MCF 10A (cell line): ENCODE measurements at regions not wholly inside any gene's neighbourhood (a gene's known extent, or its start where the extent isn't known, plus 50 kb on each side); places are given as distances from the start of the nearest gene placed in this dataset.

Source experiments
- BruUV-seq: library from RNA; stranded (reverse); fragments of 400-500 nt; replicated peaks from 2 replicates; lab custom pipeline; 2021; lab: Mats Ljungman, UMichigan
- CTCF ChIA-PET: fragments of 300-600 bp; sonication (Branson Sonifier 250); formaldehyde crosslinking; extraction: SDS; loops from one replicate; lab custom pipeline; 2021; ENCODE audit warnings: antibody characterized with exemption, inconsistent platforms; lab: Yijun Ruan, JAX
- POLR2A ChIA-PET: fragments of 300-600, 350-650 bp; sonication (Branson Sonifier 250); formaldehyde crosslinking; extraction: SDS; loops from one replicate; lab custom pipeline; 2020; ENCODE audit warnings: antibody characterized with exemption, inconsistent platforms; lab: Yijun Ruan, JAX
- DNase-seq: peaks from one replicate; pipeline ENCODE4 v3.0.0-alpha.2; 2018; ENCODE audit not compliant: unreplicated experiment
- H3K27ac Mint-ChIP-seq: one replicate; pipeline ENCODE4 v1.8.0; 2022; ENCODE audit warnings: mild to moderate bottlenecking, low read depth, mixed read lengths; ENCODE audit not compliant: unreplicated experiment
- H3K27me3 Mint-ChIP-seq: one replicate; pipeline ENCODE4 v1.8.0; 2022; ENCODE audit warnings: mixed read lengths; ENCODE audit not compliant: insufficient read depth, unreplicated experiment
- H3K36me3 Mint-ChIP-seq: one replicate; pipeline ENCODE4 v1.8.0; 2022; ENCODE audit warnings: mild to moderate bottlenecking, moderate library complexity, mixed read lengths; ENCODE audit not compliant: insufficient read depth, unreplicated experiment
- H3K4me1 Mint-ChIP-seq: one replicate; pipeline ENCODE4 v1.8.0; 2022; ENCODE audit warnings: mixed read lengths; ENCODE audit not compliant: insufficient read depth, unreplicated experiment
- H3K4me3 Mint-ChIP-seq: one replicate; pipeline ENCODE4 v1.8.0; 2022; ENCODE audit warnings: mild to moderate bottlenecking, moderate library complexity, mixed read lengths; ENCODE audit not compliant: unreplicated experiment
- H3K9me3 Mint-ChIP-seq: one replicate; pipeline ENCODE4 v1.8.0; 2022; ENCODE audit warnings: mixed read lengths; ENCODE audit not compliant: unreplicated experiment
- CTCF ChIP-seq: fragments of 200-600 bp; IDR thresholded peaks from one replicate; pipeline ENCODE4 v1.8.0; 2022; ENCODE audit warnings: antibody characterized with exemption, mild to moderate bottlenecking; ENCODE audit not compliant: unreplicated experiment
- intact Hi-C: fragments of 100-400 bp; cut with micrococcal nuclease; formaldehyde crosslinking; loops from 2 replicates; pipeline ENCODE4 v1.14.1; 2022

GRCh38 chr12:72093424-72093823, 154.8 kb downstream of the TPH2 start:
- Mint-ChIP-seq H3K9me3 (peaks cover 9% of the 10 kb centered on the region), H3K4me3 (no peak overlapping the region), H3K27me3 (peaks cover 13% of the 10 kb centered on the region), H3K27ac (no peak overlapping the region), H3K36me3 (no peaks in the 10 kb centered on the region), H3K4me1 (no peaks in the 10 kb centered on the region)
- BruUV-seq: no TSS peak
- ChIA-PET CTCF (interaction anchor here (0.6 to 1.0 kb wide), 3 partner anchors 11 to 20 kb away, joined by 3 read pairs; no protein-coding TSS in a partner anchor), POLR2A (no interaction called here)
- DNase-seq: no peak
- TF ChIP-seq CTCF: no peak
- intact Hi-C loops: no loop called here

- no peak for TF ChIP-seq CTCF
- POLR2A ChIA-PET: no interaction called here
- Mint-ChIP-seq H3K27me3 (peaks cover 13% of the 10 kb centered on the region), H3K36me3 (no peaks in the 10 kb centered on the region), H3K4me3 (no peak overlapping the region), H3K27ac (no peak overlapping the region), H3K9me3 (peaks cover 9% of the 10 kb centered on the region), H3K4me1 (no peaks in the 10 kb centered on the region)
- CTCF ChIA-PET: interaction anchor here (1.0 kb wide), 1 partner anchor 13 kb away, joined by 3 read pairs; no protein-coding TSS in a partner anchor
- intact Hi-C loops: no loop called here
- no peak for DNase-seq
- BruUV-seq: no TSS peak
These were observed 155.3 kb downstream of the TPH2 start for GRCh38 chr12:72093930-72094329.

- Mint-ChIP-seq H3K27ac (no peak overlapping the region), H3K36me3 (no peaks in the 10 kb centered on the region), H3K4me3 (no peak overlapping the region), H3K27me3 (peaks cover 13% of the 10 kb centered on the region), H3K4me1 (no peaks in the 10 kb centered on the region), H3K9me3 (peaks cover 9% of the 10 kb centered on the region)
- no peak for DNase-seq
- CTCF ChIA-PET: no interaction called here
- no peak for TF ChIP-seq CTCF
- POLR2A ChIA-PET: no interaction called here
- intact Hi-C loops: no loop called here
- BruUV-seq: no TSS peak
These were observed 155.8 kb downstream of the TPH2 start for GRCh38 chr12:72094490-72094889.

GRCh38 chr12:72095025-72095424, 156.4 kb downstream of the TPH2 start:
- TF ChIP-seq CTCF: no peak
- DNase-seq: no peak
- H3K4me1 Mint-ChIP-seq: no peaks in the 10 kb centered on the region
- POLR2A ChIA-PET: no interaction called here
- CTCF ChIA-PET: interaction anchor here (0.6 kb wide), 1 partner anchor 47 kb away, joined by 3 read pairs; no protein-coding TSS in a partner anchor
- no peak overlapping the region for H3K4me3 Mint-ChIP-seq
- H3K36me3 Mint-ChIP-seq: no peaks in the 10 kb centered on the region
- H3K27ac Mint-ChIP-seq: no peak overlapping the region
- H3K27me3 Mint-ChIP-seq: peaks cover 13% of the 10 kb centered on the region
- no TSS peak for BruUV-seq
- H3K9me3 Mint-ChIP-seq: peaks cover 9% of the 10 kb centered on the region
- intact Hi-C loops: no loop called here
